Urinary bladder (tissue), 3 donors: ENCODE measurements at regions not wholly inside any gene's neighbourhood (a gene's known extent, or its start where the extent isn't known, plus 50 kb on each side); places are given as distances from the start of the nearest gene placed in this dataset.

Experiments
- DNase-seq: peaks from one replicate; pipeline ENCODE4 v3.0.0-alpha.2; 2015; ENCODE audit errors: extremely low spot score
- H3K27ac ChIP-seq: one replicate; pipeline ENCODE4 v1.5.1; 2013; ENCODE audit warnings: low read depth, mild to moderate bottlenecking, moderate library complexity
- H3K36me3 ChIP-seq: one replicate; pipeline ENCODE4 v1.6.1; 2013; ENCODE audit warnings: mild to moderate bottlenecking, moderate library complexity; ENCODE audit not compliant: insufficient read depth
- H3K4me1 ChIP-seq: one replicate; pipeline ENCODE4 v1.6.1; 2013; ENCODE audit warnings: mild to moderate bottlenecking, moderate library complexity; ENCODE audit not compliant: insufficient read depth
- H3K4me3 ChIP-seq: one replicate; pipeline ENCODE4 v1.5.1; 2013; ENCODE audit warnings: low read depth, low read length
- WGBS: extraction: QIAGEN DNeasy Blood & Tissue Kit; methylation state at CpG from one replicate; pipeline ENCODE4 v1.1.7; 2013; 5-methylcytosine and 5-hydroxymethylcytosine counted together
- donor health status: healthy with polysubstance abuse.
- donor health status: healthy.

GRCh38 chr4:126856906-126857305 is 775.9 kb upstream of the INTU start:
- no peak for DNase-seq
- H3K4me3 ChIP-seq: no peak overlapping the region
- WGBS: 88% methylated on average over 3 of the region's 3 CpGs
- H3K4me1 ChIP-seq: no peaks in the 10 kb centered on the region
- H3K36me3 ChIP-seq: no peaks in the 10 kb centered on the region
- no peak overlapping the region for H3K27ac ChIP-seq

- no peak overlapping the region for H3K4me3 ChIP-seq
- H3K27ac ChIP-seq: no peak overlapping the region
- WGBS: 92% methylated on average over 2 of the region's 2 CpGs
- H3K4me1 ChIP-seq: no peaks in the 10 kb centered on the region
- no peaks in the 10 kb centered on the region for H3K36me3 ChIP-seq
- DNase-seq: no peak
Measured at GRCh38 chr4:126859314-126859713, 773.4 kb upstream of the INTU start.

GRCh38 chr4:126859872-126860271 is 772.9 kb upstream of the INTU start:
- H3K4me1 ChIP-seq: no peaks in the 10 kb centered on the region
- no peak overlapping the region for H3K27ac ChIP-seq
- no peaks in the 10 kb centered on the region for H3K36me3 ChIP-seq
- H3K4me3 ChIP-seq: no peak overlapping the region
- DNase-seq: no peak
- WGBS: 93% methylated on average over 2 of the region's 2 CpGs

- Histone ChIP-seq H3K27ac (no peak overlapping the region), H3K36me3 (no peaks in the 10 kb centered on the region), H3K4me1 (no peaks in the 10 kb centered on the region), H3K4me3 (no peak overlapping the region)
- DNase-seq: no peak
- WGBS: 95% methylated on average over 1 of the region's 1 CpG
Measured at GRCh38 chr4:126860308-126860707, 772.4 kb upstream of the INTU start.

- Histone ChIP-seq H3K4me3 (no peak overlapping the region), H3K27ac (no peak overlapping the region), H3K36me3 (no peaks in the 10 kb centered on the region), H3K4me1 (no peaks in the 10 kb centered on the region)
- no peak for DNase-seq
- WGBS: 92% methylated on average over 2 of the region's 2 CpGs
Measured at GRCh38 chr4:126869967-126870366, 762.8 kb upstream of the INTU start.

DNA sequence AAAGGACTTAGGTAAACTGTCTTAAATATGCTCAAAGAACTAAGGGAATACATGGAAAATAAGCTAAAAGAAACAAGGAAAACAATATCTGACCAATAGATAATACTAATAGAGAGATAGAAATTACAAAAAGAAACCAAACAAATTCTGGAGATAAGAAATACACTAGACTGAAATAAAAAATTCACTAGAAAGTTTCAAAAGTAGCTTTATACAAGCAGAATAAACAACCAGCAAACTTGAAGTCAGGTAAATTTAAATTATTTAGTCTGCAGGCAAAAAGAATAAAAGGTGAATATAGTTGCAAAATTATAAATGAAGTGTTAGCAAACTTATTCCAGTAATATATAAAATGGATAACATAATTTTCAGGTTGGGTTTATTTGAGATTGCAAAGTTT is 760.9 kb upstream of the INTU start:
- Histone ChIP-seq H3K27ac (no peak overlapping the region), H3K4me1 (no peaks in the 10 kb centered on the region), H3K4me3 (no peak overlapping the region), H3K36me3 (no peaks in the 10 kb centered on the region)
- no peak for DNase-seq

DNA sequence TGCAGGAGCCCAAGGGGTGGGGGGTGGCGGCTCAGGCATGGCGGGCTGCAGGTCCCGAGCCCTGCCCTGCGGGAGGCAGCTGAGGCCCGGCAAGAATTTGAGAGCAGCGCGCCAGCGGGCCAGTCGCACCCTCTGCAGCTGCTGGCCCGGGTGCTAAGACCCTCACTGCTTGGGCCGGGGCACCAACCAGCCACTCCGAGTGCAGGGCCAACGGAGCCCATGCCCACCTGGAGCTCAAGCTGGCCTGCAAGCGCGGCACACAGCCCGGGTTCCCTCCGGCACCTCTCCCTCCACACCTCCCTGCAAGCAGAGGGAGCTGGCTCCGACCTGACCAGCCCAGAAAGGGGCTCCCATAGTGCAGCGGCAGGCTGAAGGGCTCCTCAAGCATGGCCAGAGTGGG is 758.2 kb upstream of the INTU start:
- no peak for DNase-seq
- H3K4me3 ChIP-seq: no peak overlapping the region
- no peaks in the 10 kb centered on the region for H3K36me3 ChIP-seq
- no peak overlapping the region for H3K27ac ChIP-seq
- WGBS: 94% methylated on average over 19 of the region's 19 CpGs
- H3K4me1 ChIP-seq: no peaks in the 10 kb centered on the region

GRCh38 chr4:126888968-126889367 is 743.8 kb upstream of the INTU start:
- Histone ChIP-seq H3K4me1 (no peaks in the 10 kb centered on the region), H3K27ac (no peak overlapping the region), H3K36me3 (no peaks in the 10 kb centered on the region), H3K4me3 (no peak overlapping the region)
- no peak for DNase-seq

DNA sequence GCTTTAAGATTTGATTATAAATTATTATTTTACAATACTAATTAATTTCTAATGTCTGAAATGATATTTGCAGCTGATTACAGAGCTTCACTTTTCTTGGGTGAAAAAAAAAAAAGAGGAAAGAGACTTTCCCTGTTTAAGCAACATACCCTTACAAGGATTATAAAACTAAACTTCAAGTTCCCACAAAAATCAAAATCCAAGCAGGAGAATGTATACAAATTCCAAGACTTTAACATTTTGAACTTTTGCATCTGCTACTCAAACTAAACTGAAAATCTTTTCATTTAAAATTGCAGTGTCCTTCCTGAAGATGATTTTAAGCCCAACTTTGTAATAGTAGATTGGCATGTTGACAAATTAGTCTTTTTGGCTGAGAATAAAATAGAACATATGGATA is 742.4 kb upstream of the INTU start:
- H3K4me1 ChIP-seq: no peaks in the 10 kb centered on the region
- no peak for DNase-seq
- no peak overlapping the region for H3K4me3 ChIP-seq
- no peak overlapping the region for H3K27ac ChIP-seq
- H3K36me3 ChIP-seq: no peaks in the 10 kb centered on the region

- Histone ChIP-seq H3K4me3 (no peak overlapping the region), H3K36me3 (no peaks in the 10 kb centered on the region), H3K27ac (no peak overlapping the region), H3K4me1 (no peaks in the 10 kb centered on the region)
- WGBS: 26% methylated on average over 3 of the region's 3 CpGs
- DNase-seq: no peak
Measured at GRCh38 chr4:126890994-126891393, 741.8 kb upstream of the INTU start.

DNA sequence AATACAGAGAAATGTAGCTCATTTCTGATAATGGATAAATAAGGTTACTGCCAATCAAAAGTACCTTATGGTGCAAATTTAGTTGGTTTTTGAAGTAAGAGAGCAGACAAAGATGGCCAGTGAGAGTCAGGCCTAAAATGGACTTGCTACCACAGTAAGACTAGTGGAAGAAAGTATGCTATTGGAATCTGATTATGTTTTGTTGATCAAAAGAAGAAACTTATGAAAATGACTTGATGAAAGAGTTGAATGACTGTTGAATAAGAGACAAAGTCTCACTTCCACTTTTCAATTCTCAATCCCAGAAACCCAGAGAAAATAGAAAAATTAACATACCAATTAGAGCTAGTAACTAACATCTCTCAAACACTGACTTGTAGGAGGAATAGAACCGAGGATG is 737.8 kb upstream of the INTU start:
- WGBS: 88% methylated on average over 1 of the region's 1 CpG

DNA sequence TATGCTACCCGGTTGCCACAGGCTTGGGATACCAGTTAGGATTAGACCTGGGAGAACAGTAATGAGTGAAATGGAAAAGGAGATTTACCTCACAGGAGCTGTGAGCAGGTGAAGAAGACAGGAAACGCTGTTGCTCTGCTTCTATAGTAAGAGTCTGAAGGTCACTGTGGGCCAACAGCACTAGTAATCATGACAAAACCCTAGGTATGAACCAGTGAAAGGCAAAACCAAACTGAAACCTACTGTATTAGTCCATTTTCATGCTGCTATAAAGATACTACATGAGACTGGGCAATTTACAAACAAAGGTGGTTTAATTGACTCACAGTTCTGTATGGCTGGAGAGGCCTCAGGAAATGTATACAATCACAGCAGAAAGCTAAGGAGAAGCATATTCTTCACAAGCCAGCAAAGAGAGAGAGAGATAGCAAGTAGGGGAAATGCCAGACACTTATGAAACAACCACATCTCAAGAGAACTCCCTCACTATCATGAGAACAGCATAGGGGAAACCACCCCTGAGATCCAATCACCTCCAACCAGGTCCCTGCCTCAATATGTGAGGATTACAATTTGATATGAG is 736.7 kb upstream of the INTU start:
- Histone ChIP-seq H3K4me3 (no peak overlapping the region), H3K36me3 (no peaks in the 10 kb centered on the region), H3K27ac (no peak overlapping the region), H3K4me1 (no peaks in the 10 kb centered on the region)
- WGBS: 93% methylated on average over 2 of the region's 2 CpGs
- no peak for DNase-seq

More for the DNA sequence above, 737.8 kb upstream of the INTU start:
- Histone ChIP-seq H3K36me3 (no peaks in the 10 kb centered on the region), H3K4me3 (no peak overlapping the region), H3K4me1 (no peaks in the 10 kb centered on the region), H3K27ac (no peak overlapping the region)
- DNase-seq: no peak

DNA sequence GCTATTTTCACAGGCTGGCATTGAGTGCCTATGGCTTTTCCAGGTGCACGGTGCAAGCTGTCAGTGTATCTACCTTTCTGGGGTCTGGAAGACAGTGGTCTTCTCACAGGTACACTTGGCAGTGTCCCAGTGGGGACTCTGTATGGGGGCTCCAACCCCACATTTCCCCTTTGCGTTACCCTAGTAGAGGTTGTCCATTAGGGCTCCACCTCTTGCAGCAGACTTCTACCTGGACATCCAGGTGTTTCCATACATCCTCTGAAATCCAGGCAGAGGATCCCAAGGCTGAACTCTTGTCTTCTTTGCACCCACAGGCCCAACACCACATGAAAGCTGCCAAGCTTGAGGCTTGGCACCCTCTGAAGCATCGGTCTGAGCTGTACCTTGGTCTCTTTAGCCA is 735.7 kb upstream of the INTU start:
- no peak for DNase-seq
- Histone ChIP-seq H3K27ac (no peak overlapping the region), H3K36me3 (no peaks in the 10 kb centered on the region), H3K4me1 (no peaks in the 10 kb centered on the region), H3K4me3 (no peak overlapping the region)
- WGBS: 95% methylated on average over 3 of the region's 3 CpGs

- Histone ChIP-seq H3K4me3 (no peak overlapping the region), H3K4me1 (no peaks in the 10 kb centered on the region), H3K27ac (no peak overlapping the region), H3K36me3 (no peaks in the 10 kb centered on the region)
- DNase-seq: no peak
- WGBS: 87% methylated on average over 1 of the region's 1 CpG
Measured at GRCh38 chr4:126898815-126899214, 733.9 kb upstream of the INTU start.

DNA sequence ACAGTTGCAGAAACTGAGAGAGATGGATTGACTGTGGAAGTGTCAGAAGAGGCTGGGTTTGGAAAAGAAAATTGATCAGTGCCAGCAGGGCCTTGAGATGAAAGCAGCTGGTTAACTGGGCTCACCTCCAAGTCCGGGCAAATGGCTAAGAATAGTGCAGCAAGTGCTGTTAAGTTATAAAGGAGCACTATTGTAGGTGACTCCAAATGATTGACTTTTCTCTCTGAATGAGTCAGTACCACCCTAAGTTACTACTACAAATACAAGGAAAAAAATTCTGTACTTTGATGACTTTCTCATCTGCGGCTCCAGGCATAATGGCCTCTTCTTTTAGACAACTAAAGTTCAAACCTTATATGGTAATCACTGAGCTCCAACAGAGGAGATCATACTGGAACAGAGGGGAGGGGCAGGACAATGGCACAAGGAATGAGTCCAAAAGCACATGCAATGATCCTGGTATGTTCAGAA is 733.4 kb upstream of the INTU start:
- Histone ChIP-seq H3K4me3 (no peak overlapping the region), H3K27ac (no peak overlapping the region), H3K36me3 (no peaks in the 10 kb centered on the region), H3K4me1 (no peaks in the 10 kb centered on the region)
- 37% methylated on average over 2 of the region's 2 CpGs for WGBS
- no peak for DNase-seq
